GM23338 (cell line): ENCODE measurements at regions not wholly inside any gene's neighbourhood (a gene's known extent, or its start where the extent isn't known, plus 50 kb on each side); places are given as distances from the start of the nearest gene placed in this dataset.

Experiments used
- ATAC-seq: fragments of 200-7000 bp; cut with Tn5 transposase; 3 replicates; pipeline ENCODE4 v1.9.1; 2020
- DNase-seq: peaks from one replicate; pipeline ENCODE4 v3.0.0-alpha.2; 2015; ENCODE audit warnings: low spot score
- H2AFZ ChIP-seq: fragments of 200-600 bp; sonication (generic); 2 replicates; pipeline ENCODE4 v1.8.0; 2016; ENCODE audit warnings: antibody characterized with exemption, mild to moderate bottlenecking, moderate library complexity
- H3F3A ChIP-seq: fragments of 200-600 bp; sonication (generic); replicated peaks from 2 replicates; pipeline ENCODE4 v1.8.0; 2017; ENCODE audit warnings: antibody characterized with exemption, mixed run types, low read depth
- H3K27ac ChIP-seq: fragments of 200-600 bp; sonication (generic); 2 replicates; pipeline ENCODE4 v1.6.1; 2016; ENCODE audit warnings: low read depth
- H3K27me3 ChIP-seq: fragments of 200-600 bp; sonication (generic); 2 replicates; pipeline ENCODE4 v1.8.0; 2016; ENCODE audit warnings: mild to moderate bottlenecking, mixed run types, moderate library complexity; ENCODE audit not compliant: insufficient read depth
- H3K36me3 ChIP-seq: fragments of 200-600 bp; sonication (generic); 2 replicates; pipeline ENCODE4 v1.8.0; 2016; ENCODE audit warnings: mild to moderate bottlenecking; ENCODE audit not compliant: insufficient read depth
- H3K4me1 ChIP-seq: fragments of 200-600 bp; sonication (generic); 2 replicates; pipeline ENCODE4 v1.8.0; 2016; ENCODE audit warnings: mild to moderate bottlenecking, moderate library complexity; ENCODE audit not compliant: insufficient read depth
- H3K4me2 ChIP-seq: fragments of 200-600 bp; sonication (generic); 2 replicates; pipeline ENCODE4 v1.7.1; 2017; ENCODE audit warnings: mixed run types
- H3K4me3 ChIP-seq: fragments of 200-600 bp; sonication (generic); 2 replicates; pipeline ENCODE4 v1.6.1; 2016; ENCODE audit warnings: mixed run types
- H3K79me2 ChIP-seq: fragments of 200-600 bp; sonication (generic); replicated peaks from 2 replicates; pipeline ENCODE4 v1.8.0; 2017; ENCODE audit warnings: mild to moderate bottlenecking; ENCODE audit not compliant: insufficient read depth
- H3K9me2 ChIP-seq: fragments of 200-600 bp; sonication (generic); 2 replicates; pipeline ENCODE4 v1.8.0; 2017; ENCODE audit not compliant: insufficient read depth
- H4K20me1 ChIP-seq: fragments of 200-600 bp; sonication (generic); replicated peaks from 2 replicates; pipeline ENCODE4 v1.8.0; 2017; ENCODE audit warnings: mild to moderate bottlenecking; ENCODE audit not compliant: insufficient read depth
- H3K27ac Mint-ChIP-seq: 2 replicates; pipeline ENCODE4 v1.8.0; 2020; ENCODE audit warnings: inconsistent platforms, mild to moderate bottlenecking, moderate library complexity, mixed read lengths
- H3K27me3 Mint-ChIP-seq: 3 replicates; pipeline ENCODE4 v1.8.0; 2022; ENCODE audit warnings: low read depth, mild to moderate bottlenecking, moderate library complexity, mixed read lengths, inconsistent platforms; ENCODE audit not compliant: insufficient read depth, poor library complexity
- H3K36me3 Mint-ChIP-seq: 3 replicates; pipeline ENCODE4 v1.8.0; 2021; ENCODE audit warnings: low read depth, mild to moderate bottlenecking, inconsistent platforms, moderate library complexity, mixed read lengths
- H3K4me1 Mint-ChIP-seq: 3 replicates; pipeline ENCODE4 v1.8.0; 2020; ENCODE audit warnings: mild to moderate bottlenecking, inconsistent platforms, mixed read lengths
- H3K4me3 Mint-ChIP-seq: 3 replicates; pipeline ENCODE4 v1.8.0; 2021; ENCODE audit warnings: moderate library complexity, mild to moderate bottlenecking, inconsistent platforms, mixed read lengths
- H3K9me3 Mint-ChIP-seq: 3 replicates; pipeline ENCODE4 v1.8.0; 2020; ENCODE audit warnings: moderate library complexity, mild to moderate bottlenecking, inconsistent platforms, mixed read lengths
- CREB1 ChIP-seq: fragments of 250-450 bp; sonication (Bioruptor Pico); IDR thresholded peaks from 2 replicates; pipeline ENCODE4 v1.5.0; 2020; ENCODE audit warnings: low read depth, mild to moderate bottlenecking, moderate library complexity
- EZH2 ChIP-seq: fragments of 200-600 bp; sonication (generic); IDR thresholded peaks from one replicate; pipeline ENCODE4 v1.8.0; 2017; ENCODE audit warnings: antibody characterized with exemption, mild to moderate bottlenecking, low read depth; ENCODE audit not compliant: unreplicated experiment
- EZH2phosphoT487 ChIP-seq: fragments of 200-600 bp; sonication (generic); IDR thresholded peaks from one replicate; pipeline ENCODE4 v1.8.1; 2018; ENCODE audit warnings: antibody characterized with exemption; ENCODE audit not compliant: unreplicated experiment
- JUNB ChIP-seq: IDR thresholded peaks from one replicate; pipeline ENCODE4 v1.6.1; 2016; ENCODE audit warnings: antibody characterized with exemption; ENCODE audit not compliant: unreplicated experiment
- NANOG ChIP-seq: IDR thresholded peaks from 2 replicates; pipeline ENCODE4 v1.6.1; 2016; ENCODE audit warnings: antibody characterized with exemption, borderline replicate concordance
- POLR2AphosphoS5 ChIP-seq: IDR thresholded peaks from 2 replicates; pipeline ENCODE4 v1.6.1; 2016; ENCODE audit warnings: antibody characterized with exemption, low read depth
- STAT1 ChIP-seq: IDR thresholded peaks from one replicate; pipeline ENCODE4 v1.6.1; 2016; ENCODE audit warnings: antibody characterized with exemption; ENCODE audit not compliant: unreplicated experiment
- ZNF114 ChIP-seq: fragments of 250-450 bp; sonication (Bioruptor Pico); IDR thresholded peaks from 2 replicates; pipeline ENCODE4 v1.5.0; 2020; ENCODE audit warnings: mild to moderate bottlenecking, moderate library complexity
- ZNF331 ChIP-seq: fragments of 250-450 bp; sonication (Bioruptor Pico); IDR thresholded peaks from 2 replicates; pipeline ENCODE4 v1.5.0; 2020; ENCODE audit warnings: low read depth, mild to moderate bottlenecking, moderate library complexity
- TF ChIP-seq, protein P1 (sequence below): IDR thresholded peaks from 2 replicates; pipeline ENCODE4 v1.6.1; 2016; ENCODE audit warnings: antibody characterized with exemption
- TF ChIP-seq, protein P2 (sequence below): IDR thresholded peaks from one replicate; pipeline ENCODE4 v1.6.1; 2018; ENCODE audit warnings: antibody characterized with exemption; ENCODE audit not compliant: unreplicated experiment
- TF ChIP-seq, protein P3 (sequence below): fragments of 250-450 bp; sonication (Bioruptor Pico); IDR thresholded peaks from 2 replicates; pipeline ENCODE4 v1.5.0; 2020; ENCODE audit warnings: mild to moderate bottlenecking, moderate library complexity
- TF ChIP-seq, protein P4 (sequence below), 2 experiments: fragments of 200-600 bp in 1 of 2; sonication (generic) in 1 of 2; conservative IDR thresholded peaks; 2 replicates each; pipeline versions ENCODE4 v1.5.1 to v1.6.1; 2016 to 2017; ENCODE audit warnings: antibody characterized with exemption in 2 of 2, low read depth in 2 of 2, mild to moderate bottlenecking in 2 of 2, moderate library complexity in 1 of 2

DNA sequence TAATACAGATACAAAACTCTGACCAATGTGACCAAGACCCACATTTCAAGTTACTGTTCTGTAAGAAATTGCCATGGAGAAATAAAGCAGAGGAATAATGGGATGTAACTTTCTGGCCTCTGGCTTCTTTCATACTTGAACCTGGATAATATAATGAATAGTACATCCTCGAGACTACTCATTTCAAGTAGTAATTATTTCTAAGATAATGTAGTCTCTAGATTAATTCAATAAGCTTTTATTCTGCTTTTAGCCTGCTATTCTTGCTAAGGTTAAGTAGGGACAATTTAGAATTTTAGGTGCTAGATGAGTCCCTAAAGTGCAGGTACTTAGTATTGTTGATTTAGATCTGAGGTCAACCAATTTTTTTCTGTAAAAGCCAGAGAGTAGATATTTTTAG lies 178.7 kb upstream of the IL15 start:
- Histone ChIP-seq H4K20me1 (no peaks in the 10 kb centered on the region), H3K9me2 (no peaks in the 10 kb centered on the region), H3K36me3 (no peaks in the 10 kb centered on the region), H3K4me1 (no peaks in the 10 kb centered on the region), H3K27me3 (no peaks in the 10 kb centered on the region), H3K4me2 (no peak overlapping the region), H2AFZ (no peak overlapping the region), H3K27ac (no peak overlapping the region), H3F3A (no peaks in the 10 kb centered on the region), H3K79me2 (no peaks in the 10 kb centered on the region), H3K4me3 (no peak overlapping the region)
- no peaks in the 10 kb centered on the region for H3K4me1 Mint-ChIP-seq
- H3K27me3 Mint-ChIP-seq = no peaks in the 10 kb centered on the region
- H3K9me3 Mint-ChIP-seq = no peaks in the 10 kb centered on the region
- H3K36me3 Mint-ChIP-seq = no peaks in the 10 kb centered on the region
- DNase-seq (no peak), ATAC-seq (no peak)
- H3K27ac Mint-ChIP-seq = no peak overlapping the region
- TF ChIP-seq CREB1 (CRISPR knock-in tag) (no peak), ZNF331 (no peak), NANOG (no peak), EZH2phosphoT487 (no peak), ZNF114 (CRISPR knock-in tag) (no peak), JUNB (no peak), POLR2AphosphoS5 (no peak), STAT1 (no peak), EZH2 (no peak)
- TF ChIP-seq, protein P1, sequence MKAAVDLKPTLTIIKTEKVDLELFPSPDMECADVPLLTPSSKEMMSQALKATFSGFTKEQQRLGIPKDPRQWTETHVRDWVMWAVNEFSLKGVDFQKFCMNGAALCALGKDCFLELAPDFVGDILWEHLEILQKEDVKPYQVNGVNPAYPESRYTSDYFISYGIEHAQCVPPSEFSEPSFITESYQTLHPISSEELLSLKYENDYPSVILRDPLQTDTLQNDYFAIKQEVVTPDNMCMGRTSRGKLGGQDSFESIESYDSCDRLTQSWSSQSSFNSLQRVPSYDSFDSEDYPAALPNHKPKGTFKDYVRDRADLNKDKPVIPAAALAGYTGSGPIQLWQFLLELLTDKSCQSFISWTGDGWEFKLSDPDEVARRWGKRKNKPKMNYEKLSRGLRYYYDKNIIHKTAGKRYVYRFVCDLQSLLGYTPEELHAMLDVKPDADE = no peak
- TF ChIP-seq, protein P2, sequence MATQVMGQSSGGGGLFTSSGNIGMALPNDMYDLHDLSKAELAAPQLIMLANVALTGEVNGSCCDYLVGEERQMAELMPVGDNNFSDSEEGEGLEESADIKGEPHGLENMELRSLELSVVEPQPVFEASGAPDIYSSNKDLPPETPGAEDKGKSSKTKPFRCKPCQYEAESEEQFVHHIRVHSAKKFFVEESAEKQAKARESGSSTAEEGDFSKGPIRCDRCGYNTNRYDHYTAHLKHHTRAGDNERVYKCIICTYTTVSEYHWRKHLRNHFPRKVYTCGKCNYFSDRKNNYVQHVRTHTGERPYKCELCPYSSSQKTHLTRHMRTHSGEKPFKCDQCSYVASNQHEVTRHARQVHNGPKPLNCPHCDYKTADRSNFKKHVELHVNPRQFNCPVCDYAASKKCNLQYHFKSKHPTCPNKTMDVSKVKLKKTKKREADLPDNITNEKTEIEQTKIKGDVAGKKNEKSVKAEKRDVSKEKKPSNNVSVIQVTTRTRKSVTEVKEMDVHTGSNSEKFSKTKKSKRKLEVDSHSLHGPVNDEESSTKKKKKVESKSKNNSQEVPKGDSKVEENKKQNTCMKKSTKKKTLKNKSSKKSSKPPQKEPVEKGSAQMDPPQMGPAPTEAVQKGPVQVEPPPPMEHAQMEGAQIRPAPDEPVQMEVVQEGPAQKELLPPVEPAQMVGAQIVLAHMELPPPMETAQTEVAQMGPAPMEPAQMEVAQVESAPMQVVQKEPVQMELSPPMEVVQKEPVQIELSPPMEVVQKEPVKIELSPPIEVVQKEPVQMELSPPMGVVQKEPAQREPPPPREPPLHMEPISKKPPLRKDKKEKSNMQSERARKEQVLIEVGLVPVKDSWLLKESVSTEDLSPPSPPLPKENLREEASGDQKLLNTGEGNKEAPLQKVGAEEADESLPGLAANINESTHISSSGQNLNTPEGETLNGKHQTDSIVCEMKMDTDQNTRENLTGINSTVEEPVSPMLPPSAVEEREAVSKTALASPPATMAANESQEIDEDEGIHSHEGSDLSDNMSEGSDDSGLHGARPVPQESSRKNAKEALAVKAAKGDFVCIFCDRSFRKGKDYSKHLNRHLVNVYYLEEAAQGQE = no peak
- TF ChIP-seq, protein P3, sequence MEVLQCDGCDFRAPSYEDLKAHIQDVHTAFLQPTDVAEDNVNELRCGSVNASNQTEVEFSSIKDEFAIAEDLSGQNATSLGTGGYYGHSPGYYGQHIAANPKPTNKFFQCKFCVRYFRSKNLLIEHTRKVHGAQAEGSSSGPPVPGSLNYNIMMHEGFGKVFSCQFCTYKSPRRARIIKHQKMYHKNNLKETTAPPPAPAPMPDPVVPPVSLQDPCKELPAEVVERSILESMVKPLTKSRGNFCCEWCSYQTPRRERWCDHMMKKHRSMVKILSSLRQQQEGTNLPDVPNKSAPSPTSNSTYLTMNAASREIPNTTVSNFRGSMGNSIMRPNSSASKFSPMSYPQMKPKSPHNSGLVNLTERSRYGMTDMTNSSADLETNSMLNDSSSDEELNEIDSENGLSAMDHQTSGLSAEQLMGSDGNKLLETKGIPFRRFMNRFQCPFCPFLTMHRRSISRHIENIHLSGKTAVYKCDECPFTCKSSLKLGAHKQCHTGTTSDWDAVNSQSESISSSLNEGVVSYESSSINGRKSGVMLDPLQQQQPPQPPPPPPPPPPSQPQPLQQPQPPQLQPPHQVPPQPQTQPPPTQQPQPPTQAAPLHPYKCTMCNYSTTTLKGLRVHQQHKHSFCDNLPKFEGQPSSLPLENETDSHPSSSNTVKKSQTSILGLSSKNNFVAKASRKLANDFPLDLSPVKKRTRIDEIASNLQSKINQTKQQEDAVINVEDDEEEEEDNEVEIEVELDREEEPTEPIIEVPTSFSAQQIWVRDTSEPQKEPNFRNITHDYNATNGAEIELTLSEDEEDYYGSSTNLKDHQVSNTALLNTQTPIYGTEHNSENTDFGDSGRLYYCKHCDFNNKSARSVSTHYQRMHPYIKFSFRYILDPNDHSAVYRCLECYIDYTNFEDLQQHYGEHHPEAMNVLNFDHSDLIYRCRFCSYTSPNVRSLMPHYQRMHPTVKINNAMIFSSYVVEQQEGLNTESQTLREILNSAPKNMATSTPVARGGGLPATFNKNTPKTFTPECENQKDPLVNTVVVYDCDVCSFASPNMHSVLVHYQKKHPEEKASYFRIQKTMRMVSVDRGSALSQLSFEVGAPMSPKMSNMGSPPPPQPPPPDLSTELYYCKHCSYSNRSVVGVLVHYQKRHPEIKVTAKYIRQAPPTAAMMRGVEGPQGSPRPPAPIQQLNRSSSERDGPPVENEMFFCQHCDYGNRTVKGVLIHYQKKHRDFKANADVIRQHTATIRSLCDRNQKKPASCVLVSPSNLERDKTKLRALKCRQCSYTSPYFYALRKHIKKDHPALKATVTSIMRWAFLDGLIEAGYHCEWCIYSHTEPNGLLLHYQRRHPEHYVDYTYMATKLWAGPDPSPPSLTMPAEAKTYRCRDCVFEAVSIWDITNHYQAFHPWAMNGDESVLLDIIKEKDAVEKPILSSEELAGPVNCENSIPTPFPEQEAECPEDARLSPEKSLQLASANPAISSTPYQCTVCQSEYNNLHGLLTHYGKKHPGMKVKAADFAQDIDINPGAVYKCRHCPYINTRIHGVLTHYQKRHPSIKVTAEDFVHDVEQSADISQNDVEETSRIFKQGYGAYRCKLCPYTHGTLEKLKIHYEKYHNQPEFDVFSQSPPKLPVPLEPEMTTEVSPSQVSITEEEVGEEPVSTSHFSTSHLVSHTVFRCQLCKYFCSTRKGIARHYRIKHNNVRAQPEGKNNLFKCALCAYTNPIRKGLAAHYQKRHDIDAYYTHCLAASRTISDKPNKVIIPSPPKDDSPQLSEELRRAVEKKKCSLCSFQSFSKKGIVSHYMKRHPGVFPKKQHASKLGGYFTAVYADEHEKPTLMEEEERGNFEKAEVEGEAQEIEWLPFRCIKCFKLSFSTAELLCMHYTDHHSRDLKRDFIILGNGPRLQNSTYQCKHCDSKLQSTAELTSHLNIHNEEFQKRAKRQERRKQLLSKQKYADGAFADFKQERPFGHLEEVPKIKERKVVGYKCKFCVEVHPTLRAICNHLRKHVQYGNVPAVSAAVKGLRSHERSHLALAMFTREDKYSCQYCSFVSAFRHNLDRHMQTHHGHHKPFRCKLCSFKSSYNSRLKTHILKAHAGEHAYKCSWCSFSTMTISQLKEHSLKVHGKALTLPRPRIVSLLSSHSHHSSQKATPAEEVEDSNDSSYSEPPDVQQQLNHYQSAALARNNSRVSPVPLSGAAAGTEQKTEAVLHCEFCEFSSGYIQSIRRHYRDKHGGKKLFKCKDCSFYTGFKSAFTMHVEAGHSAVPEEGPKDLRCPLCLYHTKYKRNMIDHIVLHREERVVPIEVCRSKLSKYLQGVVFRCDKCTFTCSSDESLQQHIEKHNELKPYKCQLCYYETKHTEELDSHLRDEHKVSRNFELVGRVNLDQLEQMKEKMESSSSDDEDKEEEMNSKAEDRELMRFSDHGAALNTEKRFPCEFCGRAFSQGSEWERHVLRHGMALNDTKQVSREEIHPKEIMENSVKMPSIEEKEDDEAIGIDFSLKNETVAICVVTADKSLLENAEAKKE = no peak
- TF ChIP-seq, protein P4, sequence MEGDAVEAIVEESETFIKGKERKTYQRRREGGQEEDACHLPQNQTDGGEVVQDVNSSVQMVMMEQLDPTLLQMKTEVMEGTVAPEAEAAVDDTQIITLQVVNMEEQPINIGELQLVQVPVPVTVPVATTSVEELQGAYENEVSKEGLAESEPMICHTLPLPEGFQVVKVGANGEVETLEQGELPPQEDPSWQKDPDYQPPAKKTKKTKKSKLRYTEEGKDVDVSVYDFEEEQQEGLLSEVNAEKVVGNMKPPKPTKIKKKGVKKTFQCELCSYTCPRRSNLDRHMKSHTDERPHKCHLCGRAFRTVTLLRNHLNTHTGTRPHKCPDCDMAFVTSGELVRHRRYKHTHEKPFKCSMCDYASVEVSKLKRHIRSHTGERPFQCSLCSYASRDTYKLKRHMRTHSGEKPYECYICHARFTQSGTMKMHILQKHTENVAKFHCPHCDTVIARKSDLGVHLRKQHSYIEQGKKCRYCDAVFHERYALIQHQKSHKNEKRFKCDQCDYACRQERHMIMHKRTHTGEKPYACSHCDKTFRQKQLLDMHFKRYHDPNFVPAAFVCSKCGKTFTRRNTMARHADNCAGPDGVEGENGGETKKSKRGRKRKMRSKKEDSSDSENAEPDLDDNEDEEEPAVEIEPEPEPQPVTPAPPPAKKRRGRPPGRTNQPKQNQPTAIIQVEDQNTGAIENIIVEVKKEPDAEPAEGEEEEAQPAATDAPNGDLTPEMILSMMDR (conservative IDR thresholded peaks at IDR 0.05; ENCODE audit: low read depth in 2 of 2) = no peak
- no peak overlapping the region for H3K4me3 Mint-ChIP-seq
